Fibroblast of villous mesenchyme (primary cell): ENCODE measurements at regions not wholly inside any gene's neighbourhood (a gene's known extent, or its start where the extent isn't known, plus 50 kb on each side); places are given as distances from the start of the nearest gene placed in this dataset.
A peak's percentile ranks its signal among the peaks of the same experiment; 100 is the strongest.

Source experiments
- DNase-seq: peaks from one replicate; pipeline ENCODE4 v3.0.0-alpha.2; 2010; ENCODE audit warnings: low read depth
- H3K4me3 ChIP-seq: 2 replicates; pipeline ENCODE4 v1.5.1; 2011; ENCODE audit warnings: low read depth, mild to moderate bottlenecking, low read length
- TF ChIP-seq, protein P1 (sequence below): IDR thresholded peaks from 2 replicates; pipeline ENCODE4 v1.5.1; 2012; ENCODE audit warnings: low read depth, mild to moderate bottlenecking, low read length; ENCODE audit not compliant: insufficient read depth

GRCh38 chr18:73766910-73767515, 380.6 kb downstream of the FBXO15 start:
- no peak for DNase-seq

DNA sequence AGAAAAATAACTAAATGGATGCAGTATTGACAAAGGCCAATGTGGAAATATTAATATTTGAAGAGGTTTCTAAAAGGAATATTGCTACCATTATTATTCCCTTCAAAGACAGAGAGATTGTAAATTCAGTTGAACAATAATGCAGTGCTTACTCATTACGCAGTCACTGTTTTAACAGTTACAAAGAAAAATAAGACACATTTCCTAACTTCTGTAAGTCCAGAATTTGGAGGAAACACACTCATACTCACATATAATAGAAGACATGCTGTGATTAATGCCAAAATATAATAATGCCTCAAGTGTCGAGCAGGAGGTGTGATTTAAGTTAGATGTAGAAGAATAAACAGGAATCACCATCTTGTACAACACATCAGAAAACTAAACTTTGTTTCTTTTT, 389.2 kb downstream of the FBXO15 start:
- TF ChIP-seq, protein P1, sequence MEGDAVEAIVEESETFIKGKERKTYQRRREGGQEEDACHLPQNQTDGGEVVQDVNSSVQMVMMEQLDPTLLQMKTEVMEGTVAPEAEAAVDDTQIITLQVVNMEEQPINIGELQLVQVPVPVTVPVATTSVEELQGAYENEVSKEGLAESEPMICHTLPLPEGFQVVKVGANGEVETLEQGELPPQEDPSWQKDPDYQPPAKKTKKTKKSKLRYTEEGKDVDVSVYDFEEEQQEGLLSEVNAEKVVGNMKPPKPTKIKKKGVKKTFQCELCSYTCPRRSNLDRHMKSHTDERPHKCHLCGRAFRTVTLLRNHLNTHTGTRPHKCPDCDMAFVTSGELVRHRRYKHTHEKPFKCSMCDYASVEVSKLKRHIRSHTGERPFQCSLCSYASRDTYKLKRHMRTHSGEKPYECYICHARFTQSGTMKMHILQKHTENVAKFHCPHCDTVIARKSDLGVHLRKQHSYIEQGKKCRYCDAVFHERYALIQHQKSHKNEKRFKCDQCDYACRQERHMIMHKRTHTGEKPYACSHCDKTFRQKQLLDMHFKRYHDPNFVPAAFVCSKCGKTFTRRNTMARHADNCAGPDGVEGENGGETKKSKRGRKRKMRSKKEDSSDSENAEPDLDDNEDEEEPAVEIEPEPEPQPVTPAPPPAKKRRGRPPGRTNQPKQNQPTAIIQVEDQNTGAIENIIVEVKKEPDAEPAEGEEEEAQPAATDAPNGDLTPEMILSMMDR = no peak
- H3K4me3 ChIP-seq = no peak overlapping the region
- no peak for DNase-seq

More at GRCh38 chr18:73766910-73767515, 380.6 kb downstream of the FBXO15 start:
- TF ChIP-seq, protein P1 = no peak
- no peak overlapping the region for H3K4me3 ChIP-seq

GRCh38 chr18:73756256-73757091, 391.2 kb downstream of the FBXO15 start:
- no peak for DNase-seq
- TF ChIP-seq, protein P1 = no peak
- H3K4me3 ChIP-seq = no peak overlapping the region

GRCh38 chr18:73752965-73753364, 394.7 kb downstream of the FBXO15 start:
- TF ChIP-seq, protein P1 = no peak
- peak; percentile 61 for DNase-seq
- no peak overlapping the region for H3K4me3 ChIP-seq

DNA sequence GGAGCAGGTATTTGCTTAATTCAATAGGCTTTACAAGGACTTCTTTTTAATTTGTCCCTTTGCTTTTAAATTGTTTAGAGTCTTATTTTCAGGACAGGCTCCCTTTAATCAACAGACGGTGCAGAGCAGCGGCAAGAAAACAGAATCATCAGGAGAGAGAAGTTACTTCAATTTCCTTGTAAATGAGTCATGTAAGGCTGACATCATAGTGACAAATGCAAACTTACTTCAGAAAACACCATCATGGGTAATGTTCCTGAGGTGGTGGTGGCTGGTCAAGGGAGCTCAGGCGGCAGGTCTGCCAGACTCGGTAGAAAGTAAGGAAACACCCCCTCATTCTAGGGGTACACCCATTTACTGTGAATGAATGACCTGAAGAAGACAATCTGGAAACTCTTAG, 395.1 kb downstream of the FBXO15 start:
- H3K4me3 ChIP-seq = no peak overlapping the region
- TF ChIP-seq, protein P1 = no peak
- peak; percentile 22 for DNase-seq

DNA sequence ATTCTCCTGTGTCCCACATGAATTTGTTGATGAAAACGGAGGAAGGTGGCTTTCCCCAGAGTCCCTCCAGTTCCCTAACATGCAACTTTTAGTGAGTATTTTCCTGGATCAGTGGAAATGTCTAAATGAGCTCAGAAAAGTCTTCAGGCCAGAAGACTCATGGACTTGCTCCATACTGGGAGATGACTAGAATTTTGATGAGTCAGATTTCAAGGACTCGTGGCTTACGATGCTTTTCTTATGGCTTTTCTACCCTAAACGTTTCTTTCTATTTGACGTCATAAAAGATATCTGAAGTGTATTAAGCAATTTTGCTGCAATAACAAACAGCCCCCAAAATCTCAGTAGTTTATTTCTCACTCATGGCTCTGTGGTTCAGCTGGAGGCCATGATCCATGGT, 397.6 kb downstream of the FBXO15 start:
- no peak for DNase-seq

More for the DNA sequence above, 397.6 kb downstream of the FBXO15 start:
- TF ChIP-seq, protein P1 = no peak
- no peak overlapping the region for H3K4me3 ChIP-seq
